GM12801 (cell line): ENCODE measurements at regions not wholly inside any gene's neighbourhood (a gene's known extent, or its start where the extent isn't known, plus 50 kb on each side); places are given as distances from the start of the nearest gene placed in this dataset.

Source experiments
- TF ChIP-seq, protein P1 (sequence below): IDR thresholded peaks from one replicate; pipeline ENCODE4 v1.5.1; 2011; ENCODE audit warnings: control low read depth; ENCODE audit not compliant: insufficient read length; ENCODE audit errors: extremely low read depth

- TF ChIP-seq, protein P1, sequence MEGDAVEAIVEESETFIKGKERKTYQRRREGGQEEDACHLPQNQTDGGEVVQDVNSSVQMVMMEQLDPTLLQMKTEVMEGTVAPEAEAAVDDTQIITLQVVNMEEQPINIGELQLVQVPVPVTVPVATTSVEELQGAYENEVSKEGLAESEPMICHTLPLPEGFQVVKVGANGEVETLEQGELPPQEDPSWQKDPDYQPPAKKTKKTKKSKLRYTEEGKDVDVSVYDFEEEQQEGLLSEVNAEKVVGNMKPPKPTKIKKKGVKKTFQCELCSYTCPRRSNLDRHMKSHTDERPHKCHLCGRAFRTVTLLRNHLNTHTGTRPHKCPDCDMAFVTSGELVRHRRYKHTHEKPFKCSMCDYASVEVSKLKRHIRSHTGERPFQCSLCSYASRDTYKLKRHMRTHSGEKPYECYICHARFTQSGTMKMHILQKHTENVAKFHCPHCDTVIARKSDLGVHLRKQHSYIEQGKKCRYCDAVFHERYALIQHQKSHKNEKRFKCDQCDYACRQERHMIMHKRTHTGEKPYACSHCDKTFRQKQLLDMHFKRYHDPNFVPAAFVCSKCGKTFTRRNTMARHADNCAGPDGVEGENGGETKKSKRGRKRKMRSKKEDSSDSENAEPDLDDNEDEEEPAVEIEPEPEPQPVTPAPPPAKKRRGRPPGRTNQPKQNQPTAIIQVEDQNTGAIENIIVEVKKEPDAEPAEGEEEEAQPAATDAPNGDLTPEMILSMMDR, result no peak
Measured at GRCh38 chr13:95352486-95352885, 51.2 kb upstream of the ABCC4 start.

GRCh38 chr13:95354156-95354555 is 52.9 kb upstream of the ABCC4 start:
- TF ChIP-seq, protein P1, result no peak

DNA sequence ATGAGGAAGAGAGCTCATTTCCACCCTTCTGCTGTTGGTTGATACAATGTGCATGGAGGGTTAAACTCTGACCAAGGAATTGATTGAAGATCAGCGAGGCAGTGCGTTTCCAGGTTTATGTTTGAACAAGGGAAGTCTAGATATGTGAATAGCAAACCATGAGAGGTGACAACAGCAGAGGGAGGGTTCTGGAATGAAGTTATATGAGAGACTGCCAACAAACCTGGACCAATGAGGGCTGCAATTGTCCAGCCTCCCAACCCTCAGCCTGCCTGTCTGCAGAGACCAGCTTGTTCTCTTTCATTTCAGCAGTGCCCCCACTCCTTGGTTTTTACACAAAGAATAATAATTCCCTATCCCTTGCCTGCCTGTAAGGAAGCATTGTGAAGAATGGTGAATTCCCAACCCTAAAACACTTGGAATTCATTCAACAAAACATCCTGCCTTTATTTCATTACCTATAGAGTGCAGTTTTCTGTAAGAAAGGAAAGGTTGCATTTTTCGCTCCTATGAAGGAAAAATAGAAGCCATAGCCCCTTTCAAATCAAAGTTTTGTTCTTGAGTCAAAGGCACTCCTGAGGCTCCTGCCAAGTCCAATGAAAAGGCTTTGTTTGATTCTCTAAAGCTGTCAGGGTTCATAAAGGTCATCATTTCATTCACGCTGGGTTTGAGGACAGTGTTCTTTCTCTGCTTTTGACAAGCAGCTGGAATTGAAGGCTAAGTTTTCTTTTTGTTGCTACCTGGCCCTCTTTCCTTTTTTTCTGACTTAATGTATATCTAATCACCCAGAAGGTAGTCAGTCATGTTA is 53.6 kb upstream of the ABCC4 start:
- TF ChIP-seq, protein P1, result no peak

DNA sequence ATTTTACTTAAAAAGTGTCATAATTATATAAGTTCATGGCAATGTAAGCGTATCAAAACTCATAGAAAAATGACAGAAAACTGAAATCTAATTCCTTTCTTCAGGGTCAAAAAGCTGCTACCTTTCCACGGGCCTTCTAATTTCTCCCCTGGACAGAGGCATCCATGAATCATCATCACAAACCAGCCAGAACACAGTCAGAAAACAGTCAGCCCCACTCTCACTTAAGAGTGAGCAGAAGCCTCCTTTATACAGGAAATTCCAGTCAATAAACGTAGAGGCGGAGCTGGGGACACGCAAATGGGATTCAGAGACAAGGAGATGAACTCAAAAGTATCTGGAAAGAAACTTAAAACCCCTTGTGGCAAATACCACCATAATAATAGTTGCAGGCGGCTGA is 54.2 kb upstream of the ABCC4 start:
- TF ChIP-seq, protein P1, result no peak

DNA sequence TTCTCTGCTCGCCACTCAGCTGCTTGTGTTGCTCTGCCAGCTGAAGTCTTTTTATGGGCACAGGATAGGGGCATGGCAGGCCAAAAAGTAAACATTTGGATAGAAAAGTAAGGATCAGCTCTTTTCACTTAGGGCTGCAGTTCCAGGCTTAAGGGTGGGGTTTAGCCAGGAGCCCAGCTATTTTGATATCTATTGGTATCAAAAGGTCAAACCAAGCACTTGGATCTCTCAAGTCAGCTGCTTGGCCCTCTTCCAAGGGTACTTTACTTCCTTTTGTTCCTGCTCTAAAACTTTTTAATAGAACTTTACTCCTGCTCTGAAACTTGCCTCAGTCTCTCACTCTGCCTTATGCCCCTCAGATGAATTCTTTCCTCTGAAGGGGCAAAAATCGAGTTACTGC is 55.7 kb upstream of the ABCC4 start:
- TF ChIP-seq, protein P1, result no peak

- TF ChIP-seq, protein P1, result no peak
Measured at GRCh38 chr13:95357875-95358274, 56.6 kb upstream of the ABCC4 start.

- TF ChIP-seq, protein P1, result no peak
Measured at GRCh38 chr13:95360052-95360451, 58.8 kb upstream of the ABCC4 start.
